Vagina (tissue), 2 donors: ENCODE measurements at regions not wholly inside any gene's neighbourhood (a gene's known extent, or its start where the extent isn't known, plus 50 kb on each side); places are given as distances from the start of the nearest gene placed in this dataset.
"Not testable (repeated sequence)": the region's sequence is repeated elsewhere in the genome, so short reads cannot be mapped to it uniquely, and the experiment has no call there.

Source experiments
- DNase-seq, 2 donors: peaks; one replicate each; pipeline ENCODE4 v3.0.0-alpha.2; 2017; ENCODE audit errors: extremely low spot score in 2 of 2
- H3K27ac ChIP-seq: fragments of 200-600 bp; sonication (generic); one replicate; pipeline ENCODE4 v1.5.1; 2019
- H3K27me3 ChIP-seq: fragments of 200-600 bp; sonication (generic); one replicate; pipeline ENCODE4 v1.5.1; 2019
- H3K36me3 ChIP-seq, 2 donors: fragments of 200-600 bp; sonication (generic); one replicate each; pipeline ENCODE4 v1.5.1; 2017 to 2019
- H3K4me1 ChIP-seq: fragments of 200-600 bp; sonication (generic); one replicate; pipeline ENCODE4 v1.5.1; 2019
- H3K4me3 ChIP-seq, 2 donors: fragments of 200-600 bp; sonication (generic); 1 replicate in 1 of 2; 2 replicates in 1 of 2; pipeline ENCODE4 v1.5.1; 2016 to 2019
- H3K9me3 ChIP-seq: fragments of 200-600 bp; sonication (generic); one replicate; pipeline ENCODE4 v1.5.1; 2019
- CTCF ChIP-seq, 3 experiments: fragments of 450-650 bp in 2 of 3; fragments of 200-600 bp in 1 of 3; sonication (generic) in 1 of 3; IDR thresholded peaks; one replicate each; pipeline ENCODE4 v1.5.1; 2017 to 2019; ENCODE audit warnings: antibody characterized with exemption in 3 of 3, mild to moderate bottlenecking in 2 of 3, moderate library complexity in 2 of 3
- POLR2A ChIP-seq, 2 donors: fragments of 450-650 bp; IDR thresholded peaks; one replicate each; pipeline ENCODE4 v1.6.1; 2017; ENCODE audit warnings: antibody characterized with exemption in 2 of 2, mild to moderate bottlenecking in 2 of 2, moderate library complexity in 2 of 2
- POLR2AphosphoS5 ChIP-seq, 2 donors: sonication (generic); formaldehyde crosslinking; IDR thresholded peaks; one replicate each; pipeline ENCODE4 v1.9.0; 2017; ENCODE audit warnings: antibody characterized with exemption in 2 of 2, mild to moderate bottlenecking in 2 of 2, low read depth in 1 of 2; ENCODE audit not compliant: insufficient read depth in 1 of 2
- intact Hi-C: fragments of 100-400 bp; cut with DNase I; formaldehyde crosslinking; loops from one replicate; pipeline ENCODE4 v1.15.1; 2023

GRCh38 chr15:24260407-24260806 lies 415.2 kb upstream of the NPAP1 start:
- H3K4me3 ChIP-seq, H3K27ac ChIP-seq, H3K4me1 ChIP-seq, H3K9me3 ChIP-seq, H3K27me3 ChIP-seq, H3K36me3 ChIP-seq, intact Hi-C loops, DNase-seq: not testable (repeated sequence)

GRCh38 chr15:24260854-24261253 lies 414.7 kb upstream of the NPAP1 start:
- H3K9me3 ChIP-seq, DNase-seq, H3K4me1 ChIP-seq, H3K27ac ChIP-seq, H3K27me3 ChIP-seq, intact Hi-C loops, H3K36me3 ChIP-seq, H3K4me3 ChIP-seq: not testable (repeated sequence)

GRCh38 chr15:24268536-24269165 lies 406.9 kb upstream of the NPAP1 start:
- H3K27ac ChIP-seq, H3K9me3 ChIP-seq, H3K27me3 ChIP-seq, intact Hi-C loops, H3K36me3 ChIP-seq, DNase-seq, H3K4me1 ChIP-seq, H3K4me3 ChIP-seq: not testable (repeated sequence)

- Histone ChIP-seq H3K4me1 (no peaks in the 10 kb centered on the region), H3K36me3 (no peaks in the 10 kb centered on the region), H3K4me3 (no peak overlapping the region), H3K9me3 (no peaks in the 10 kb centered on the region), H3K27me3 (no peaks in the 10 kb centered on the region), H3K27ac (no peak overlapping the region)
- DNase-seq, result no peak
- intact Hi-C loops, result no loop called here
- TF ChIP-seq POLR2AphosphoS5 (IDR thresholded peaks at IDR 0.05; ENCODE audit: insufficient read depth in 1 of 2, low read depth in 1 of 2) (no peak), CTCF (IDR thresholded peaks at IDR 0.05) (no peak), POLR2A (IDR thresholded peaks at IDR 0.05) (no peak)
Measured at GRCh38 chr15:24269166-24269571, 406.4 kb upstream of the NPAP1 start.

- no peak overlapping the region for H3K27ac ChIP-seq
- H3K27me3 ChIP-seq, result no peaks in the 10 kb centered on the region
- no peaks in the 10 kb centered on the region for H3K4me1 ChIP-seq
- H3K36me3 ChIP-seq, result no peaks in the 10 kb centered on the region
- intact Hi-C loops, result no loop called here
- no peaks in the 10 kb centered on the region for H3K9me3 ChIP-seq
- no peak for DNase-seq
- no peak overlapping the region for H3K4me3 ChIP-seq
- no peak for TF ChIP-seq CTCF (IDR thresholded peaks at IDR 0.05)
- TF ChIP-seq POLR2A (IDR thresholded peaks at IDR 0.05), result no peak
- no peak for TF ChIP-seq POLR2AphosphoS5 (IDR thresholded peaks at IDR 0.05; ENCODE audit: insufficient read depth in 1 of 2, low read depth in 1 of 2)
Measured at GRCh38 chr15:24269923-24270322, 405.7 kb upstream of the NPAP1 start.

GRCh38 chr15:24271496-24272244 lies 403.9 kb upstream of the NPAP1 start:
- intact Hi-C loops, H3K27me3 ChIP-seq, H3K4me3 ChIP-seq, H3K27ac ChIP-seq, H3K9me3 ChIP-seq, DNase-seq, H3K4me1 ChIP-seq, H3K36me3 ChIP-seq: not testable (repeated sequence)

GRCh38 chr15:24292837-24293236 lies 382.7 kb upstream of the NPAP1 start:
- H3K4me1 ChIP-seq, result no peaks in the 10 kb centered on the region
- no peaks in the 10 kb centered on the region for H3K36me3 ChIP-seq
- DNase-seq, result no peak
- H3K9me3 ChIP-seq, result no peaks in the 10 kb centered on the region
- no peak overlapping the region for H3K4me3 ChIP-seq
- TF ChIP-seq POLR2AphosphoS5 (IDR thresholded peaks at IDR 0.05; ENCODE audit: insufficient read depth in 1 of 2, low read depth in 1 of 2), result no peak
- no peak for TF ChIP-seq POLR2A (IDR thresholded peaks at IDR 0.05)
- TF ChIP-seq CTCF (IDR thresholded peaks at IDR 0.05), result no peak
- no peaks in the 10 kb centered on the region for H3K27me3 ChIP-seq
- no peak overlapping the region for H3K27ac ChIP-seq
- intact Hi-C loops, result no loop called here

GRCh38 chr15:24300804-24301368 lies 374.7 kb upstream of the NPAP1 start:
- H3K27me3 ChIP-seq, DNase-seq, H3K4me1 ChIP-seq, H3K36me3 ChIP-seq, H3K27ac ChIP-seq, H3K4me3 ChIP-seq, intact Hi-C loops, H3K9me3 ChIP-seq: not testable (repeated sequence)

GRCh38 chr15:24301999-24302398 lies 373.6 kb upstream of the NPAP1 start:
- H3K4me3 ChIP-seq, H3K27ac ChIP-seq, H3K27me3 ChIP-seq, intact Hi-C loops, H3K36me3 ChIP-seq, H3K4me1 ChIP-seq, H3K9me3 ChIP-seq, DNase-seq: not testable (repeated sequence)

GRCh38 chr15:24304747-24305146 lies 370.8 kb upstream of the NPAP1 start:
- H3K4me1 ChIP-seq, H3K36me3 ChIP-seq, DNase-seq, H3K9me3 ChIP-seq, intact Hi-C loops, H3K4me3 ChIP-seq, H3K27me3 ChIP-seq, H3K27ac ChIP-seq: not testable (repeated sequence)
